Suprapubic skin (tissue), 4 donors: ENCODE measurements at regions not wholly inside any gene's neighbourhood (a gene's known extent, or its start where the extent isn't known, plus 50 kb on each side); places are given as distances from the start of the nearest gene placed in this dataset.

Source experiments
- EP300 ChIP-seq: sonication (generic); formaldehyde crosslinking; IDR thresholded peaks from one replicate; pipeline ENCODE4 v1.6.1; 2017; ENCODE audit warnings: antibody characterized with exemption
- POLR2A ChIP-seq, 2 donors: fragments of 450-650 bp; IDR thresholded peaks; one replicate each; pipeline ENCODE4 v1.6.1; 2017; ENCODE audit warnings: antibody characterized with exemption in 2 of 2, mild to moderate bottlenecking in 2 of 2, moderate library complexity in 2 of 2
- POLR2AphosphoS5 ChIP-seq, 3 donors: sonication (generic); formaldehyde crosslinking; IDR thresholded peaks; one replicate each; pipeline ENCODE4 v1.6.1; 2017; ENCODE audit warnings: antibody characterized with exemption in 3 of 3
- TF ChIP-seq, protein P1 (sequence below), 2 donors: fragments of 200-600 bp in 1 of 2; fragments of 450-650 bp in 1 of 2; sonication (generic) in 1 of 2; IDR thresholded peaks; one replicate each; pipeline ENCODE4 v1.5.1; 2016 to 2019; ENCODE audit warnings: antibody characterized with exemption in 2 of 2, mild to moderate bottlenecking in 1 of 2, moderate library complexity in 1 of 2

DNA sequence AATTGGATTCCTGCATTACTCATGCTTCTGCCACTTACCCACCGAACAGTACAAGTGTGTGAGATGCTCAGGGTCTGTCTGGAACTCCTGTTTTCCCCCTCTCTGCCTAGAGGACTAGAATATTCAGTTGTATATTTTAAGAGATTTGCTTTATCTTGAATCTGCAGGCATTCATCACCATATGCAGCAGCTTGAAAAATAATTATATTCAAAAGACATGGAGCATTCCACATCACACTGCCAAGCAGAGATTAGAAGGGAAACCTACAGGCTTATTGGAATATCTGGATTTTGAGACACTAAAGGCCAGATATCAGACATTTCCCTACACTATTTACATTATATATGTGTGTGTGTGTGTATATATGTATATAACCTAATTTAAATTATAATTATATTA, 382.8 kb upstream of the POM121L12 start:
- TF ChIP-seq, protein P1, sequence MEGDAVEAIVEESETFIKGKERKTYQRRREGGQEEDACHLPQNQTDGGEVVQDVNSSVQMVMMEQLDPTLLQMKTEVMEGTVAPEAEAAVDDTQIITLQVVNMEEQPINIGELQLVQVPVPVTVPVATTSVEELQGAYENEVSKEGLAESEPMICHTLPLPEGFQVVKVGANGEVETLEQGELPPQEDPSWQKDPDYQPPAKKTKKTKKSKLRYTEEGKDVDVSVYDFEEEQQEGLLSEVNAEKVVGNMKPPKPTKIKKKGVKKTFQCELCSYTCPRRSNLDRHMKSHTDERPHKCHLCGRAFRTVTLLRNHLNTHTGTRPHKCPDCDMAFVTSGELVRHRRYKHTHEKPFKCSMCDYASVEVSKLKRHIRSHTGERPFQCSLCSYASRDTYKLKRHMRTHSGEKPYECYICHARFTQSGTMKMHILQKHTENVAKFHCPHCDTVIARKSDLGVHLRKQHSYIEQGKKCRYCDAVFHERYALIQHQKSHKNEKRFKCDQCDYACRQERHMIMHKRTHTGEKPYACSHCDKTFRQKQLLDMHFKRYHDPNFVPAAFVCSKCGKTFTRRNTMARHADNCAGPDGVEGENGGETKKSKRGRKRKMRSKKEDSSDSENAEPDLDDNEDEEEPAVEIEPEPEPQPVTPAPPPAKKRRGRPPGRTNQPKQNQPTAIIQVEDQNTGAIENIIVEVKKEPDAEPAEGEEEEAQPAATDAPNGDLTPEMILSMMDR (IDR thresholded peaks at IDR 0.05), result no peak
- TF ChIP-seq POLR2AphosphoS5 (IDR thresholded peaks at IDR 0.05), result no peak
- TF ChIP-seq EP300, result no peak
- TF ChIP-seq POLR2A (IDR thresholded peaks at IDR 0.05), result no peak
